ENCODE measurements at regions not wholly inside any gene's neighbourhood (a gene's known extent, or its start where the extent isn't known, plus 50 kb on each side); places are given as distances from the start of the nearest gene placed in this dataset.

DNA sequence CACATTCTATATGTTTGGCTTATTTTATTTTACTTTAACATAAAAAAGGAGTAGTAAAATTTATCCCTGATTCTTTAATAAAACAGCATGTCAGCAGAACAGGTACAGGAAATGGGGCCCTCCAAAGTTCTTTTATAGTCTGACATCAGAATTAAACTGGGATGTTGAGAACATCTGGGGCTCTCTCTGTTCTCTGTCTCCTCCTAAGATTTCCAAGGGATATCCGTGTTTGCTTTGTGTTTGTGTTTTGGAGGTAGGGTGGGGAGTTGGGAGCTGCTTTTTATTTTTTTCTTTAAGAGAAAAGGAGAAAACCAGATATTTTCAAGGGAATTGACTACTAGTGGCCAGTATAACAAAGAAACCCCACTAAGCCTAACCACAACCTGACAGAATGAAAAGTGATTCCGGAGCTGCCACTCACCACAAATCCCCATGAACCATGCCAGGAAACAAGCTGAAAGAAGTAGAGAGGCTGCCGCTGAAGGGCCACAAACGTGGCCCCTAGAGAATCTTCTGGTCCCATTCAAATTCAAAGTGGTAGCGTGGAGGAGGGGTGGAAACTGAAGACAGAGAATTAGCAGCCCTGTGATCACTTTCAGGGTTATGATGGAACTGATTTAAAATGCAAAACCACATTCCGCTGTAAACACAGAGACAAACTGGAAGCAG is 369.6 kb upstream of the ADGRL2 start:
- no peak for ATAC-seq (ENCODE audit: poor library complexity)

DNA sequence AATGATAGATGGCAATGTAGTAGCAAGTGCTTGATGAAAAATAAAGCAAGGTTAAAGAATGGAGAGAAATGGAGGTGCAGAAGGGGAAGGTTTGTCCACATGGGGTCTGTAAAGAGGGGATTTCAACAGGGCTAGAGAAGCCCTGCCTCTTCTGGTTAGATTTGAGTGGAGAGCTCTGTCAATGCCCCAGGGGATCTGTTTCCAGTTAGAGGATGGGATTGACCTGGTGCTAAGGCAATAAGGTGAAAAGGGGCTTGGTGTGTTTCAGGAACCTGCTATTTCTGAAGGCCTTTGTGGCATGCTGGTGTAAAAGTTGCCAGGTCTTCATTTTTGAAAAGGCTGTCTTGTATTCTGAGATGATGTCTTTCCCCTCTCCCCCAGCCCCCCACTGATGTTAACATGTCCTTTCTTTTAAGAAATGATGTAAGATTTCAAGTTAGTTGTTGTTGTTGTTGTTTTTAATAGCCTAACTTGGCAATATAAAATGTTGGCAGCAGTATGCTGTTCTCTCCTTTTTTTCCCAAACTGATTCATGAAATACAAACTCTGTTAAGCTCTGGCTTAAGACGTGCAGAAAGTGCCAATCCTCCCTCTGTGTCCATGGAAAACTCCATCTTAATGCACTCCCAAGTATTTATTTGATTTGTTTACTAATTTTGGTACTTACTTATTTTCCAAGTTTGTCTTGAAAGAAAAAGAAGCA is 370.3 kb upstream of the ADGRL2 start:
- H3K27me3 Mint-ChIP-seq: no peaks in the 10 kb centered on the region
- TF ChIP-seq CTCF (IDR thresholded peaks at IDR 0.05): no peak
- H3K36me3 Mint-ChIP-seq (ENCODE audit: low read depth): no peaks in the 10 kb centered on the region
- peaks cover 3% of the 10 kb centered on the region for H3K9me3 Mint-ChIP-seq
- ChIA-PET POLR2A (no interaction called here), CTCF (no interaction called here)
- no peaks in the 10 kb centered on the region for H3K36me3 ChIP-seq (ENCODE audit: insufficient read depth, low read length)
- DNase-seq: no peak
- H3K4me3 ChIP-seq (ENCODE audit: low read length): no peak overlapping the region
- H3K27ac ChIP-seq (ENCODE audit: low read depth in 1 of 2, low read length in 2 of 2): no peak overlapping the region
- ATAC-seq (ENCODE audit: poor library complexity): no peak
- H3K9me3 ChIP-seq (ENCODE audit: control insufficient read depth in 1 of 2, insufficient read depth in 1 of 2, low read length in 2 of 2): peaks cover 0 to 7% of the 10 kb centered on the region in 2 experiments
- no peaks in the 10 kb centered on the region for H3K4me1 ChIP-seq (ENCODE audit: insufficient read depth, low read length)
- H3K4me3 Mint-ChIP-seq: no peak overlapping the region
- H3K27ac Mint-ChIP-seq: no peak overlapping the region
- intact Hi-C loops (cut with DNase I, micrococcal nuclease): no loop called here
- H3K27me3 ChIP-seq (ENCODE audit: control insufficient read depth in 1 of 2, insufficient read depth in 2 of 2, low read length in 2 of 2): no peaks in the 10 kb centered on the region
- H3K4me1 Mint-ChIP-seq (ENCODE audit: low read depth): no peaks in the 10 kb centered on the region

More for the DNA sequence above, 369.6 kb upstream of the ADGRL2 start:
- H3K27ac Mint-ChIP-seq: no peak overlapping the region
- TF ChIP-seq CTCF (IDR thresholded peaks at IDR 0.05): no peak
- Histone ChIP-seq H3K9me3 (ENCODE audit: control insufficient read depth in 1 of 2, insufficient read depth in 1 of 2, low read length in 2 of 2) (peaks cover 0 to 7% of the 10 kb centered on the region in 2 experiments), H3K4me1 (ENCODE audit: insufficient read depth, low read length) (no peaks in the 10 kb centered on the region), H3K4me3 (ENCODE audit: low read length) (no peak overlapping the region), H3K36me3 (ENCODE audit: insufficient read depth, low read length) (no peaks in the 10 kb centered on the region), H3K27me3 (ENCODE audit: control insufficient read depth in 1 of 2, insufficient read depth in 2 of 2, low read length in 2 of 2) (no peaks in the 10 kb centered on the region), H3K27ac (ENCODE audit: low read depth in 1 of 2, low read length in 2 of 2) (no peak overlapping the region)
- DNase-seq: no peak
- intact Hi-C loops (cut with DNase I, micrococcal nuclease): no loop called here
- no peaks in the 10 kb centered on the region for H3K36me3 Mint-ChIP-seq (ENCODE audit: low read depth)
- ChIA-PET POLR2A (no interaction called here), CTCF (no interaction called here)
- H3K9me3 Mint-ChIP-seq: peaks cover 3% of the 10 kb centered on the region
- no peaks in the 10 kb centered on the region for H3K4me1 Mint-ChIP-seq (ENCODE audit: low read depth)
- H3K27me3 Mint-ChIP-seq: no peaks in the 10 kb centered on the region
- H3K4me3 Mint-ChIP-seq: no peak overlapping the region

- Mint-ChIP-seq H3K9me3 (peaks cover 3% of the 10 kb centered on the region), H3K27me3 (no peaks in the 10 kb centered on the region), H3K4me1 (ENCODE audit: low read depth) (no peaks in the 10 kb centered on the region), H3K36me3 (ENCODE audit: low read depth) (no peaks in the 10 kb centered on the region), H3K27ac (no peak overlapping the region), H3K4me3 (no peak overlapping the region)
- intact Hi-C loops (cut with DNase I, micrococcal nuclease): no loop called here
- POLR2A ChIA-PET: no interaction called here
- H3K27ac ChIP-seq (ENCODE audit: low read depth in 1 of 2, low read length in 2 of 2): no peak overlapping the region
- H3K4me3 ChIP-seq (ENCODE audit: low read length): no peak overlapping the region
- DNase-seq (no peak), ATAC-seq (ENCODE audit: poor library complexity) (no peak)
- no peaks in the 10 kb centered on the region for H3K36me3 ChIP-seq (ENCODE audit: insufficient read depth, low read length)
- no peak for TF ChIP-seq CTCF (IDR thresholded peaks at IDR 0.05)
- H3K9me3 ChIP-seq (ENCODE audit: control insufficient read depth in 1 of 2, insufficient read depth in 1 of 2, low read length in 2 of 2): peaks cover 0 to 7% of the 10 kb centered on the region in 2 experiments
- CTCF ChIA-PET: no interaction called here
- no peaks in the 10 kb centered on the region for H3K27me3 ChIP-seq (ENCODE audit: control insufficient read depth in 1 of 2, insufficient read depth in 2 of 2, low read length in 2 of 2)
- no peaks in the 10 kb centered on the region for H3K4me1 ChIP-seq (ENCODE audit: insufficient read depth, low read length)
These were observed 371.7 kb upstream of the ADGRL2 start for GRCh38 chr1:81428998-81429397.
